Activated naive CD8-positive, alpha-beta T cell treated with anti-CD3 and anti-CD28 coated beads, Interleukin-2, amount 10 ng/mL, durations not matched to agents 7 days and 5 days (primary cell): ENCODE measurements at regions not wholly inside any gene's neighbourhood (a gene's known extent, or its start where the extent isn't known, plus 50 kb on each side); places are given as distances from the start of the nearest gene placed in this dataset.

Source experiments
- ATAC-seq: fragments of 150-1000 bp; cut with Tn5 transposase; one replicate; pipeline ENCODE4 v1.10.0; 2021; ENCODE audit warnings: low read depth, moderate library complexity
- POLR2A ChIA-PET: fragments of 350-600 bp; sonication (Branson Sonifier 250); formaldehyde crosslinking; loops from one replicate; lab custom pipeline; 2021; ENCODE audit warnings: antibody characterized with exemption; lab: Charles Lee
- DNase-seq: peaks from one replicate; pipeline ENCODE4 v3.0.0; 2021
- H3K27ac Mint-ChIP-seq: one replicate; pipeline ENCODE4 v1.8.0; 2022; ENCODE audit warnings: mild to moderate bottlenecking, mixed read lengths
- H3K27me3 Mint-ChIP-seq: one replicate; pipeline ENCODE4 v1.8.0; 2022; ENCODE audit warnings: mild to moderate bottlenecking, moderate library complexity, mixed read lengths
- H3K36me3 Mint-ChIP-seq: one replicate; pipeline ENCODE4 v1.8.0; 2021; ENCODE audit warnings: mild to moderate bottlenecking, mixed read lengths
- H3K4me1 Mint-ChIP-seq: one replicate; pipeline ENCODE4 v1.8.0; 2021; ENCODE audit warnings: mixed read lengths
- H3K4me3 Mint-ChIP-seq: one replicate; pipeline ENCODE4 v1.8.0; 2022; ENCODE audit warnings: mild to moderate bottlenecking, moderate library complexity, mixed read lengths
- H3K9me3 Mint-ChIP-seq: one replicate; pipeline ENCODE4 v1.8.0; 2021; ENCODE audit warnings: mixed read lengths

- DNase-seq (no peak), ATAC-seq (no peak)
- Mint-ChIP-seq H3K27me3 (peaks cover 7% of the 10 kb centered on the region), H3K36me3 (no peaks in the 10 kb centered on the region), H3K9me3 (no peaks in the 10 kb centered on the region), H3K4me1 (no peaks in the 10 kb centered on the region), H3K27ac (no peak overlapping the region), H3K4me3 (no peak overlapping the region)
- POLR2A ChIA-PET: no interaction called here
These were observed 136.9 kb downstream of the RBFOX3 start for GRCh38 chr17:79473876-79474440.

DNA sequence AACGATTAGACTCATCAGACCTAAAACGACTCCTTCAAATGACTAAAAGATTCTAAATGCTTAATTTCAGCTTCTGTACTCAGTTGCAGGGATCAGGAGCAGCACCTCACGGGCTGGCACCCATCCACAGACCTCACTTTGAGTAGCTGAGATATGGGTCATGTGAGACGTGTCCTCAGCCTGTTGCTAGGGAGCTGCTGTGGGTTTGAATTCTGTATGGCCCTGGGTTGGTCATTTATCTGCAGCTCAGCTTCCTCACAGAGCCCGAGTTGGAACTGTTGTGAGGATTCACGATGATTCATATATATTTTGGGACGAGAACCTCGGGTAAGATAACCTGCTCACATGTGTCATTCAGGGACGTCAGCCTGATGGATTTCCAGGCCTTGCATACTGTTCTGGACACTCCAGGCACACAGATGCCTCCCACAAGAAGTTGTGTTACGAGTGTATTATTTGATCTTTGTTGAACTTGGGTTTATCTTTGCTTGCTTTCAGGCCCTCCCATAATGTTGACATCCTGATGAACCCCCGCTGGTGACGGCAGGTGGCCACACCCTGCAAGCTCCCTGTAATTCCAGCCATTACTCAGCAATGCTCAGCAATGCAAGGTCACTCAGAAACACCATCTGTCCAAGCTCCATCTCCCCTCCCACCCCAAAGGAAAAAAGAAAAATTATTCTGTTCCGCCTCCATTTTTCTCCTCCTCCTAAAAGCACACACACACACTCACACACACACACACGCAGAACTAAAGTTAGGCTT, 137.6 kb downstream of the RBFOX3 start:
- H3K4me3 Mint-ChIP-seq: no peak overlapping the region
- no peaks in the 10 kb centered on the region for H3K36me3 Mint-ChIP-seq
- POLR2A ChIA-PET: no interaction called here
- no peaks in the 10 kb centered on the region for H3K4me1 Mint-ChIP-seq
- no peak for DNase-seq
- H3K9me3 Mint-ChIP-seq: no peaks in the 10 kb centered on the region
- peaks cover 7% of the 10 kb centered on the region for H3K27me3 Mint-ChIP-seq
- H3K27ac Mint-ChIP-seq: no peak overlapping the region
- no peak for ATAC-seq

DNA sequence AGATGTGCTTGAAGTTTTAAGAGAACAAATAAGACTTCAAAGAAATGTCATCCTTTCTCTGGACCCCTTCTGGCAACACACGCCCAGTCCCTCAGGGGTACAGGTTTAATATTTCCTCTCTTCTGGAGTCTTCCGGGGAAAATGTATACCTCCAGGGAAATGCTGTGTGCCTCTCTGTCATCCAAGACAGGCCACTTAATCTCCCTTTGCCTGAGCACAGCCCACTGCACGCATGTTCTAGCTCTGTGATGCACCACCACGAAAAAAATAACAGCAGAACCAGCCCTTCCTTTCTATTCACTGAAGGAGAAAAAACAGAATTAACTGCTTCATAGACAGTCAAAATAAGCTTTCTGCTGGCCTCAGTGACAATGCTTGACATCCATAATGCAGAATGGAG, 140.1 kb downstream of the RBFOX3 start:
- H3K27ac Mint-ChIP-seq: no peak overlapping the region
- ATAC-seq: no peak

GRCh38 chr17:79469646-79470045, 141.2 kb downstream of the RBFOX3 start:
- ATAC-seq: no peak
- Mint-ChIP-seq H3K36me3 (no peaks in the 10 kb centered on the region), H3K27me3 (peaks cover 4% of the 10 kb centered on the region), H3K9me3 (no peaks in the 10 kb centered on the region), H3K4me3 (no peak overlapping the region), H3K4me1 (no peaks in the 10 kb centered on the region), H3K27ac (no peak overlapping the region)
- no peak for DNase-seq
- POLR2A ChIA-PET: no interaction called here

More for the DNA sequence above, 140.1 kb downstream of the RBFOX3 start:
- Mint-ChIP-seq H3K9me3 (no peaks in the 10 kb centered on the region), H3K36me3 (no peaks in the 10 kb centered on the region), H3K27me3 (peaks cover 7% of the 10 kb centered on the region), H3K4me3 (no peak overlapping the region), H3K4me1 (no peaks in the 10 kb centered on the region)
- POLR2A ChIA-PET: no interaction called here
- DNase-seq: no peak

DNA sequence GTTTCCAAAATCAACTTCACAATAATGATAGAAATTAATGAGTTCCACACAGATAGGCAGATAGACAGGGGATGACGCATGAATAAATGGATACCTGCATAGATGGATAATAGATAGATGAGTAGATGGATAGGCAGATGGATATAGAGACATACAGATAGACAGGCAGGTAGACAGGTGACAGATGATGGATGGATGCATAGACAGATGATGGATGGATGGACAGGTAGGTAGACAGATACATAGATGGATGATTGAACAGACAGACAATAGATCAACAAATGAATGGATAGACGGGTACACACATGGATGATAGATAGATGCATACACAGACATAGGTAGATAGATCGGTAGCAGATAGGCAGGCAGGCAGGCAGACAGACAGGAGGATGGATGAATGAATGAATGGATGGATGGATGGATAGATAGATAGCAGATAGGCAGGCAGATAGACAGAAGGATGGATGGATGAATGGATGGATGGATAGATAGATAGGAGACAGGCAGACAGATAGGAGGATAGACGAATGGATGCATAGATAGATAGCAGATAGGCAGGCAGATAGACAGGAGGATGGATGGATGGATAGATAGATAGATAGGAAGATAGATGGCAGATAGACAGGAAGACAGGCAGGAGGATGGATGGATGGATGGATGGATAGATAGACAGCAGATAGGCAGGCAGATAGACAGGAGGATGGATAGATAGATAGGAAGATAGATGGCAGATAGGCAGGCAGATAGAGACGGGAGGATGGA, 142.5 kb downstream of the RBFOX3 start:
- no peaks in the 10 kb centered on the region for H3K36me3 Mint-ChIP-seq

DNA sequence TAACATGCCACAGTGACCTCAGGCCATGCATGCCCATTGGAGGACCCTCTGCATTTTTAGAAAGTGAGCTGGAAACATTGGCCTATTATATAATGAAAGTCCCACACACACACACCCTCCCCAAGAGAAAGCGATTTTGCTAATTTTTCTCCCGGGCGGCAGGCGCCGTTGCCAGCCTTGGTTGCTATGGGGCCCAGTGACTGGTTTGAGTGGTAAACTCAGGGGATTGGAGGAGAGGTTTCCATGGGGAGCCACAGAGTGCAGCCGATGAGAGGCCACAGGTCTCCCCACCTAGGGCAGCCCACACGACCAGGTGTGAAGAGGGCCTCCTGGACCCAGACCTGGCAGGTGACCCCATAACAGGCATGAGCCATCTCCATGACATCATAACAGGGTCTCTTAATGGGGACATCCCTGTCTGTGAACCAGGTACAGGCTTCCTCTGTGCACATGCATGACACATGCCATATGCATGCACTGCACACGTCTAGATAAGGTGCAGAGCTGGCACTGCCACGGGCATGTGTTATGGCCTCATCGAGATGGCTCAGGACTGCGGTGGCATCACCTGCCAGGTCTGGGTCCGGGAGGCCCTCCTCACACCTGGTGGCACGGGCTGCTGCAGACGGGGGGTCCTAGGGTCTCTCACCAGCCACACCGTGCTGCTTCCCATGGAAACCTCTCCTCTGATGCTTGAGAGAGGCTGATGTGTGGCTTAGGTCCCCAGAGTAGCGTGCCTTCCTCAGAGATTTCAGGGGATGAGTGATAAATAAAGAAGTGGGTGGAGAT, 144.1 kb downstream of the RBFOX3 start:
- Mint-ChIP-seq H3K27me3 (no peaks in the 10 kb centered on the region), H3K4me1 (no peaks in the 10 kb centered on the region), H3K9me3 (no peaks in the 10 kb centered on the region), H3K27ac (no peak overlapping the region), H3K4me3 (no peak overlapping the region), H3K36me3 (no peaks in the 10 kb centered on the region)
- POLR2A ChIA-PET: no interaction called here
- DNase-seq (no peak), ATAC-seq (no peak)

More for the DNA sequence above, 142.5 kb downstream of the RBFOX3 start:
- POLR2A ChIA-PET: no interaction called here
- Mint-ChIP-seq H3K4me1 (no peaks in the 10 kb centered on the region), H3K4me3 (no peak overlapping the region), H3K27me3 (no peaks in the 10 kb centered on the region), H3K27ac (no peak overlapping the region), H3K9me3 (no peaks in the 10 kb centered on the region)
- ATAC-seq (no peak), DNase-seq (no peak)

DNA sequence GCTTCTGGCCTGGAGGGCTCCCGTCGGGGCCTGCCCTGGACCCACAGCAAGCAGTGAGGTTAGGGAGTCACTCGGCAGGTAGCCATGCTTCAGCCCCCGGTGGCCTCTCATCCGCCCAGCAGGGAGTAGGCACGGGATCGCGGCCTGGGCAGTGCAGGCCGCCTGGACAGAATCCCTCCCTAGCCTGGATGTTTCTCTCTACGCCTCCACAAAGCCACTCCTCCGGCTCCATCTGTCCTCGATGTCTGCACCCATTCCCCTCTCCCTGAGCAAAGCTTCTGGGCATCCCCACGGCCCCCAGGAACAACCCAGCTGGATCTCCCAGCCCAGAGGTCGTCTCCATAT, 145.2 kb downstream of the RBFOX3 start:
- DNase-seq (no peak), ATAC-seq (no peak)
- Mint-ChIP-seq H3K27me3 (no peaks in the 10 kb centered on the region), H3K4me1 (no peaks in the 10 kb centered on the region), H3K9me3 (no peaks in the 10 kb centered on the region), H3K36me3 (no peaks in the 10 kb centered on the region), H3K4me3 (no peak overlapping the region), H3K27ac (no peak overlapping the region)
- POLR2A ChIA-PET: no interaction called here

- no peak overlapping the region for H3K4me3 Mint-ChIP-seq
- POLR2A ChIA-PET: no interaction called here
- no peaks in the 10 kb centered on the region for H3K4me1 Mint-ChIP-seq
- DNase-seq (no peak), ATAC-seq (no peak)
- no peak overlapping the region for H3K27ac Mint-ChIP-seq
- no peaks in the 10 kb centered on the region for H3K9me3 Mint-ChIP-seq
- H3K27me3 Mint-ChIP-seq: no peaks in the 10 kb centered on the region
- no peaks in the 10 kb centered on the region for H3K36me3 Mint-ChIP-seq
These were observed 145.7 kb downstream of the RBFOX3 start for GRCh38 chr17:79465011-79465680.

DNA sequence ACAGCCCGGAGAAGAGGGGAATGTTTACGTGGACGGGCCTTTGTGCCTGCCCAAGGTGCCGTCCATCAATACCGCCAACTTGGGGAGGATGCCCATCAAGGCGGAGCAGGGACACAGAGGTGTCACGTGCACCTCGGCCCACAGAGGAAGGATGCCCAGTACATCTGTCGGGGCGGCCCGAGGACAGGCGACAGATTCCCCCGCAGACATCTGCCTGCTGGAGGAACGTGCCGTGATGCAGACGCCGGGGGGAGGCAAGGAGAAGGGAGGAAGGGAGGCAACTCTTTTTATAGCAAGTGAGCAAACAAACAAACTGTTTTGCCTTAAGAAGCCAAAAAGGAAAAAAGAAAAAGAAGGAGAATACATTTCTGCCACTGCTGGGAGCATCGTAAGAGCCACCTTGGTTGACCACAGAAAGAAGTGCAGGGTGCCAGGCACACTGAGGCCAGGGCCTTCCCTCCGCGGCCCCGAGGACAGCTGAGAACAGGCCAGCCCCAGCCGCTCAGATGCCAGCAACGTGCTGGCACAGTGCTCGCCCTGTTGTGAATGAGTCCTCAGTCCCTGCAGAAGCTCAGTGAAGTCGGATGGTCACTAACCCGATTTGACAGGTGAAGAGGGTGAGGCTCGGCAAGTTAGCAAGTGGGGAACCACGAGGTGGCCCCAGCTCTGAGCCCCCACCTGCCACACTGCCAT, 146.4 kb downstream of the RBFOX3 start:
- Mint-ChIP-seq H3K4me3 (no peak overlapping the region), H3K4me1 (no peaks in the 10 kb centered on the region), H3K9me3 (no peaks in the 10 kb centered on the region), H3K27ac (no peak overlapping the region), H3K27me3 (no peaks in the 10 kb centered on the region), H3K36me3 (no peaks in the 10 kb centered on the region)
- ATAC-seq: no peak
- POLR2A ChIA-PET: no interaction called here
- no peak for DNase-seq

DNA sequence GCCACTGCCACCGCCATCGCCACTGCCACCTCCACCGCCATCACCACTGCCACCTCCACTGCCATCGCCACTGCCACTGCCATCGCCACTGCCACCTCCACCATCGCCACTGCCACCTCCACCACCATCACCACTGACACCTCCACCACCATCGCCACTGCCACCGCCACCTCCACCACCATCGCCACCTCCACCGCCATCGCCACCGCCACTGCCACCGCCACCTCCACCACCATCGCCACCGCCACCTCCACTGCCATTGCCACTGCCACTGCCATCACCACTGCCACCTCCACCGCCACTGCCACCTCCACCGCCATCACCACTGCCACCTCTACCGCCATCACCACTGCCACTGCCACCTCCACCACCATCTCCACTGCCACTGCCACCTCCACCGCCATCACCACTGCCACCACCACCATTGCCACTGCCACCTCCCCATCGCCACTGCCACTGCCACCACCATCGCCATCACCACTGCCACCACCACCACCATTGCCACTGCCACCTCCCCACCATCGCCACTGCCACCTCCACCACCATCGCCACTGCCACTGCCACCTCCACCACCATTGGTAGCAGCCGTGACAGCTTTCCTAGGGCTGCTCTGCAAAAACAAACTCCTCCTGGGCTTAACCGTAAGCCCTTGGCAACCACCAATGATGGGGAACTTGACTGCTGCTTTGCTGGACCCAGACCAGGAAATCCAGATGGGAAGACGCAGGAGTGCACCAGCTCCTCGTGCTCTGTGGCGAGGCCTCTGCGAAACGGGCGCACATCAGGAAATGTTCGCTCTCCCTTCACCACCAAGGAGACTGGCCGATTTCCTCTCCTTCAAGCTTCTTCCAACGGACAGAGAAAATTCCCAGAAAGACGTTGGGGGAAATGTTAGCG, 147.2 kb downstream of the RBFOX3 start:
- ATAC-seq: no peak
- Mint-ChIP-seq H3K4me3 (no peak overlapping the region), H3K9me3 (no peaks in the 10 kb centered on the region), H3K27me3 (no peaks in the 10 kb centered on the region), H3K36me3 (no peaks in the 10 kb centered on the region), H3K4me1 (no peaks in the 10 kb centered on the region), H3K27ac (no peak overlapping the region)
- POLR2A ChIA-PET: no interaction called here
- no peak for DNase-seq

GRCh38 chr17:79461041-79461440, 149.8 kb downstream of the RBFOX3 start:
- POLR2A ChIA-PET: no interaction called here

GRCh38 chr17:79459846-79460245, 151.0 kb downstream of the RBFOX3 start:
- Mint-ChIP-seq H3K27ac (no peak overlapping the region), H3K9me3 (no peaks in the 10 kb centered on the region), H3K27me3 (no peaks in the 10 kb centered on the region), H3K4me1 (no peaks in the 10 kb centered on the region), H3K36me3 (no peaks in the 10 kb centered on the region), H3K4me3 (no peak overlapping the region)
- POLR2A ChIA-PET: no interaction called here
- ATAC-seq: no peak
- no peak for DNase-seq

More at GRCh38 chr17:79461041-79461440, 149.8 kb downstream of the RBFOX3 start:
- DNase-seq (no peak), ATAC-seq (no peak)
- Mint-ChIP-seq H3K4me3 (no peak overlapping the region), H3K27ac (no peak overlapping the region), H3K4me1 (no peaks in the 10 kb centered on the region), H3K9me3 (no peaks in the 10 kb centered on the region), H3K27me3 (no peaks in the 10 kb centered on the region), H3K36me3 (no peaks in the 10 kb centered on the region)
